C1 segment of cervical spinal cord (tissue), 14 donors: ENCODE measurements at regions not wholly inside any gene's neighbourhood (a gene's known extent, or its start where the extent isn't known, plus 50 kb on each side); places are given as distances from the start of the nearest gene placed in this dataset.
A peak's percentile ranks its signal among the peaks of the same experiment; 100 is the strongest.

ENCODE experiments used
- DNase-seq, 14 donors: peaks; one replicate each; lab custom pipeline; 2025; lab: John Stamatoyannopoulos, UW

GRCh38 chr4:129167640-129168260 lies 71.8 kb downstream of the C4orf33 start:
- no peak for DNase-seq

- no peak for DNase-seq
Measured at GRCh38 chr4:129172181-129172580, 76.2 kb downstream of the C4orf33 start.

- DNase-seq, result no peak
Measured at GRCh38 chr4:129176864-129177263, 80.9 kb downstream of the C4orf33 start.

- peak in 1 of 14 donors; percentile 67 for DNase-seq
Measured at GRCh38 chr4:129179276-129179675, 83.3 kb downstream of the C4orf33 start.

- no peak for DNase-seq
Measured at GRCh38 chr4:129189630-129190029, 93.7 kb downstream of the C4orf33 start.

GRCh38 chr4:129193357-129194100 lies 97.6 kb downstream of the C4orf33 start:
- DNase-seq, result no peak

- DNase-seq, result no peak
Measured at GRCh38 chr4:129208481-129208880, 112.5 kb downstream of the C4orf33 start.

- no peak for DNase-seq
Measured at GRCh38 chr4:129213692-129214091, 117.7 kb downstream of the C4orf33 start.

GRCh38 chr4:129218360-129218759 lies 122.4 kb downstream of the C4orf33 start:
- peak in 2 of 14 donors; percentile 3 to 5 for DNase-seq

GRCh38 chr4:129218897-129219296 lies 122.9 kb downstream of the C4orf33 start:
- no peak for DNase-seq

GRCh38 chr4:129220254-129220653 lies 124.3 kb downstream of the C4orf33 start:
- DNase-seq, result no peak

GRCh38 chr4:129223945-129224344 lies 128.0 kb downstream of the C4orf33 start:
- no peak for DNase-seq

- no peak for DNase-seq
Measured at GRCh38 chr4:129230846-129231245, 134.9 kb downstream of the C4orf33 start.

- DNase-seq, result no peak
Measured at GRCh38 chr4:129231945-129232588, 136.1 kb downstream of the C4orf33 start.

- DNase-seq, result no peak
Measured at GRCh38 chr4:129232589-129233337, 136.8 kb downstream of the C4orf33 start.

- no peak for DNase-seq
Measured at GRCh38 chr4:129233691-129234090, 137.7 kb downstream of the C4orf33 start.

GRCh38 chr4:129236351-129236750 lies 140.4 kb downstream of the C4orf33 start:
- DNase-seq, result no peak

- peak in 1 of 14 donors; percentile 1 for DNase-seq
Measured at GRCh38 chr4:129239088-129239487, 143.1 kb downstream of the C4orf33 start.

GRCh38 chr4:129240816-129241215 lies 144.9 kb downstream of the C4orf33 start:
- DNase-seq, result no peak

GRCh38 chr4:129246145-129246544 lies 150.2 kb downstream of the C4orf33 start:
- DNase-seq, result no peak

- no peak for DNase-seq
Measured at GRCh38 chr4:129246910-129247461, 151.0 kb downstream of the C4orf33 start.

- DNase-seq, result no peak
Measured at GRCh38 chr4:129248621-129249020, 152.7 kb downstream of the C4orf33 start.
